Mammary epithelial cell (primary cell): ENCODE measurements at regions not wholly inside any gene's neighbourhood (a gene's known extent, or its start where the extent isn't known, plus 50 kb on each side); places are given as distances from the start of the nearest gene placed in this dataset.

ENCODE experiments used
- EZH2 ChIP-seq: IDR thresholded peaks from 2 replicates; pipeline ENCODE4 v1.6.1; 2012; ENCODE audit warnings: low read length, inconsistent platforms, borderline replicate concordance
- TF ChIP-seq, protein P1 (sequence below), 2 donors: IDR thresholded peaks in 1 of 2; conservative IDR thresholded peaks in 1 of 2; 2 replicates each; pipeline ENCODE4 v1.5.1; 2011 to 2012; ENCODE audit warnings: inconsistent platforms in 2 of 2, low read length in 2 of 2, mild to moderate bottlenecking in 2 of 2, control low read depth in 1 of 2, low read depth in 1 of 2; ENCODE audit not compliant: insufficient read depth in 1 of 2; ENCODE audit errors: extremely low read depth in 1 of 2

GRCh38 chr4:130395871-130396270 lies 1299.9 kb downstream of the C4orf33 start:
- TF ChIP-seq, protein P1, sequence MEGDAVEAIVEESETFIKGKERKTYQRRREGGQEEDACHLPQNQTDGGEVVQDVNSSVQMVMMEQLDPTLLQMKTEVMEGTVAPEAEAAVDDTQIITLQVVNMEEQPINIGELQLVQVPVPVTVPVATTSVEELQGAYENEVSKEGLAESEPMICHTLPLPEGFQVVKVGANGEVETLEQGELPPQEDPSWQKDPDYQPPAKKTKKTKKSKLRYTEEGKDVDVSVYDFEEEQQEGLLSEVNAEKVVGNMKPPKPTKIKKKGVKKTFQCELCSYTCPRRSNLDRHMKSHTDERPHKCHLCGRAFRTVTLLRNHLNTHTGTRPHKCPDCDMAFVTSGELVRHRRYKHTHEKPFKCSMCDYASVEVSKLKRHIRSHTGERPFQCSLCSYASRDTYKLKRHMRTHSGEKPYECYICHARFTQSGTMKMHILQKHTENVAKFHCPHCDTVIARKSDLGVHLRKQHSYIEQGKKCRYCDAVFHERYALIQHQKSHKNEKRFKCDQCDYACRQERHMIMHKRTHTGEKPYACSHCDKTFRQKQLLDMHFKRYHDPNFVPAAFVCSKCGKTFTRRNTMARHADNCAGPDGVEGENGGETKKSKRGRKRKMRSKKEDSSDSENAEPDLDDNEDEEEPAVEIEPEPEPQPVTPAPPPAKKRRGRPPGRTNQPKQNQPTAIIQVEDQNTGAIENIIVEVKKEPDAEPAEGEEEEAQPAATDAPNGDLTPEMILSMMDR (conservative IDR thresholded peaks at IDR 0.05 in 1 of 2, IDR thresholded peaks at IDR 0.05 in 1 of 2; ENCODE audit: extremely low read depth in 1 of 2, insufficient read depth in 1 of 2, low read depth in 1 of 2, low read length in 2 of 2) = no peak
- no peak for TF ChIP-seq EZH2
